CD4-positive, alpha-beta memory T cell (primary cell): ENCODE measurements at regions not wholly inside any gene's neighbourhood (a gene's known extent, or its start where the extent isn't known, plus 50 kb on each side); places are given as distances from the start of the nearest gene placed in this dataset.

Source experiments
- CTCF ChIA-PET: fragments of 350-600 bp; sonication (Branson Sonifier 250); formaldehyde crosslinking; loops from one replicate; lab custom pipeline; 2021; ENCODE audit warnings: inconsistent platforms; ENCODE audit not compliant: partially characterized antibody; lab: Charles Lee
- POLR2A ChIA-PET: fragments of 350-600 bp; sonication (Branson Sonifier 250); formaldehyde crosslinking; loops from one replicate; lab custom pipeline; 2021; ENCODE audit not compliant: partially characterized antibody; lab: Charles Lee
- DNase-seq, 5 donors: peaks; one replicate each; pipeline versions ENCODE4 v3.0.0 to v3.0.0-alpha.2; 2020 to 2022; ENCODE audit warnings: mixed read lengths in 1 of 5
- H3K27ac ChIP-seq: one replicate; pipeline ENCODE4 v1.7.0; 2013; ENCODE audit warnings: low read depth, low read length
- H3K27me3 ChIP-seq: 2 replicates; pipeline ENCODE4 v1.7.0; 2013; ENCODE audit warnings: mild to moderate bottlenecking, low read length, moderate library complexity; ENCODE audit not compliant: insufficient read depth
- H3K36me3 ChIP-seq: 2 replicates; pipeline ENCODE4 v1.7.0; 2013; ENCODE audit warnings: mild to moderate bottlenecking, low read length, moderate library complexity; ENCODE audit not compliant: insufficient read depth
- H3K4me1 ChIP-seq: 2 replicates; pipeline ENCODE4 v1.7.0; 2013; ENCODE audit warnings: mild to moderate bottlenecking, low read length, moderate library complexity; ENCODE audit not compliant: insufficient read depth
- H3K4me3 ChIP-seq, 2 donors: one replicate each; pipeline ENCODE4 v1.7.0; 2013; ENCODE audit warnings: low read length in 2 of 2, mild to moderate bottlenecking in 1 of 2
- H3K9me3 ChIP-seq, 2 donors: one replicate each; pipeline ENCODE4 v1.7.0; 2013; ENCODE audit warnings: low read length in 2 of 2, control low read depth in 1 of 2; ENCODE audit not compliant: control insufficient read depth in 1 of 2
- H3K27ac Mint-ChIP-seq, 7 donors: one replicate each; pipeline ENCODE4 v1.8.0; 2020 to 2021; ENCODE audit warnings: mixed read lengths in 7 of 7, mild to moderate bottlenecking in 6 of 7, inconsistent platforms in 3 of 7, moderate library complexity in 3 of 7
- H3K27me3 Mint-ChIP-seq, 2 donors: one replicate each; pipeline ENCODE4 v1.8.0; 2020 to 2021; ENCODE audit warnings: mixed read lengths in 2 of 2
- H3K36me3 Mint-ChIP-seq, 2 donors: one replicate each; pipeline ENCODE4 v1.8.0; 2020 to 2021; ENCODE audit warnings: mixed read lengths in 2 of 2, inconsistent platforms in 1 of 2, mild to moderate bottlenecking in 1 of 2
- H3K4me1 Mint-ChIP-seq, 4 donors: one replicate each; pipeline ENCODE4 v1.8.0; 2020 to 2021; ENCODE audit warnings: mixed read lengths in 4 of 4, mild to moderate bottlenecking in 1 of 4
- H3K4me3 Mint-ChIP-seq, 8 donors: one replicate each; pipeline ENCODE4 v1.8.0; 2020 to 2021; ENCODE audit warnings: mixed read lengths in 8 of 8, mild to moderate bottlenecking in 7 of 8, moderate library complexity in 6 of 8, inconsistent platforms in 3 of 8
- H3K9me3 Mint-ChIP-seq, 8 donors: one replicate each; pipeline ENCODE4 v1.8.0; 2020 to 2021; ENCODE audit warnings: mixed read lengths in 8 of 8, mild to moderate bottlenecking in 5 of 8, inconsistent platforms in 3 of 8, moderate library complexity in 1 of 8
- intact Hi-C: fragments of 100-400 bp; cut with micrococcal nuclease; formaldehyde crosslinking; loops from one replicate; pipeline ENCODE4 v1.15.1; 2023

GRCh38 chr10:6339891-6340290 lies 137.2 kb downstream of the PFKFB3 start:
- Mint-ChIP-seq H3K4me3 (no peak overlapping the region), H3K9me3 (peaks cover 0 to 3% (median 0%) of the 10 kb centered on the region in 8 donors), H3K4me1 (peaks cover 0 to 5% (median 2%) of the 10 kb centered on the region in 4 donors), H3K36me3 (no peaks in the 10 kb centered on the region), H3K27me3 (no peaks in the 10 kb centered on the region), H3K27ac (peak overlapping the region in 2 of 7 donors; percentile 20 to 47)
- no peaks in the 10 kb centered on the region for H3K27me3 ChIP-seq
- H3K27ac ChIP-seq, result no peak overlapping the region
- H3K4me3 ChIP-seq, result no peak overlapping the region
- ChIA-PET CTCF (no interaction called here), POLR2A (interaction anchor here (0.8 kb wide), 1 partner anchor 11 kb away, joined by 3 read pairs; no protein-coding TSS in a partner anchor)
- intact Hi-C loops, result no loop called here
- DNase-seq, result no peak
- H3K9me3 ChIP-seq, result no peaks in the 10 kb centered on the region
- H3K4me1 ChIP-seq, result no peaks in the 10 kb centered on the region
- H3K36me3 ChIP-seq, result no peaks in the 10 kb centered on the region

- H3K27me3 Mint-ChIP-seq, result no peaks in the 10 kb centered on the region
- no peak overlapping the region for H3K27ac ChIP-seq
- H3K9me3 Mint-ChIP-seq, result peaks cover 0 to 3% (median 0%) of the 10 kb centered on the region in 8 donors
- no peaks in the 10 kb centered on the region for H3K36me3 ChIP-seq
- H3K4me3 Mint-ChIP-seq, result no peak overlapping the region
- peaks cover 12% of the 10 kb centered on the region for H3K4me1 ChIP-seq
- H3K27ac Mint-ChIP-seq, result no peak overlapping the region
- DNase-seq, result no peak
- intact Hi-C loops, result no loop called here
- no peak overlapping the region for H3K4me3 ChIP-seq
- ChIA-PET CTCF (interaction anchor here (0.6 to 0.7 kb wide), 2 partner anchors 139 to 224 kb away, joined by 3 to 4 read pairs; partner anchors contain the start of gene PFKFB3), POLR2A (interaction anchor here (0.8 kb wide), 1 partner anchor 139 kb away, joined by 3 read pairs; the partner anchor contains the start of gene PFKFB3)
- no peaks in the 10 kb centered on the region for H3K27me3 ChIP-seq
- no peaks in the 10 kb centered on the region for H3K9me3 ChIP-seq
- peaks cover 11 to 26% (median 18%) of the 10 kb centered on the region in 4 donors for H3K4me1 Mint-ChIP-seq
- no peaks in the 10 kb centered on the region for H3K36me3 Mint-ChIP-seq
These were observed 139.5 kb downstream of the PFKFB3 start for GRCh38 chr10:6342096-6342685.

- H3K27ac ChIP-seq, result no peak overlapping the region
- intact Hi-C loops, result no loop called here
- no peaks in the 10 kb centered on the region for H3K9me3 ChIP-seq
- no peak overlapping the region for H3K4me3 ChIP-seq
- H3K27me3 Mint-ChIP-seq, result no peaks in the 10 kb centered on the region
- no peaks in the 10 kb centered on the region for H3K27me3 ChIP-seq
- H3K36me3 Mint-ChIP-seq, result peaks cover 0 to 2% of the 10 kb centered on the region in 2 donors
- CTCF ChIA-PET, result no interaction called here
- peaks cover 25% of the 10 kb centered on the region for H3K4me1 ChIP-seq
- DNase-seq, result no peak
- H3K27ac Mint-ChIP-seq, result peak overlapping the region in 2 of 7 donors; percentile 50 to 52
- POLR2A ChIA-PET, result no interaction called here
- H3K36me3 ChIP-seq, result no peaks in the 10 kb centered on the region
- H3K4me3 Mint-ChIP-seq, result no peak overlapping the region
- peaks cover 0 to 3% (median 0%) of the 10 kb centered on the region in 8 donors for H3K9me3 Mint-ChIP-seq
- H3K4me1 Mint-ChIP-seq, result peaks cover 24 to 39% (median 31%) of the 10 kb centered on the region in 4 donors
These were observed 140.7 kb downstream of the PFKFB3 start for GRCh38 chr10:6343305-6344010.

- CTCF ChIA-PET, result interaction anchor here (4.5 to 6.0 kb wide), 2 partner anchors 144 to 173 kb away, joined by 19 to 49 read pairs; partner anchors contain the start of gene PFKFB3
- Histone ChIP-seq H3K9me3 (no peaks in the 10 kb centered on the region), H3K27ac (no peak overlapping the region), H3K4me3 (no peak overlapping the region), H3K27me3 (no peaks in the 10 kb centered on the region), H3K4me1 (peaks cover 31% of the 10 kb centered on the region), H3K36me3 (no peaks in the 10 kb centered on the region)
- intact Hi-C loops, result no loop called here
- peaks cover 0 to 2% of the 10 kb centered on the region in 2 donors for H3K36me3 Mint-ChIP-seq
- POLR2A ChIA-PET, result interaction anchor here (4.3 to 4.5 kb wide), 2 partner anchors 65 to 142 kb away, joined by 27 to 39 read pairs; partner anchors contain the start of gene PFKFB3
- H3K4me1 Mint-ChIP-seq, result peaks cover 34 to 53% (median 45%) of the 10 kb centered on the region in 4 donors
- peaks cover 0 to 3% (median 0%) of the 10 kb centered on the region in 8 donors for H3K9me3 Mint-ChIP-seq
- no peaks in the 10 kb centered on the region for H3K27me3 Mint-ChIP-seq
- DNase-seq, result no peak
- peak overlapping the region in 5 of 7 donors; percentile 42 to 93 (median 85) for H3K27ac Mint-ChIP-seq
- H3K4me3 Mint-ChIP-seq, result peak overlapping the region in 2 of 8 donors; percentile 10 to 18
These were observed 142.7 kb downstream of the PFKFB3 start for GRCh38 chr10:6345404-6345803.

- H3K27me3 Mint-ChIP-seq, result no peaks in the 10 kb centered on the region
- ChIA-PET POLR2A (interaction anchor here (1.0 to 4.5 kb wide), 9 partner anchors 36 to 143 kb away, joined by 3 to 39 read pairs (median 15); partner anchors contain the start of gene PFKFB3), CTCF (interaction anchor here (0.9 to 6.0 kb wide), 4 partner anchors 52 to 174 kb away, joined by 3 to 49 read pairs (median 12); partner anchors contain the start of gene PFKFB3)
- peaks cover 0 to 2% of the 10 kb centered on the region in 2 donors for H3K36me3 Mint-ChIP-seq
- Histone ChIP-seq H3K9me3 (no peaks in the 10 kb centered on the region), H3K27me3 (no peaks in the 10 kb centered on the region), H3K36me3 (no peaks in the 10 kb centered on the region), H3K4me1 (peaks cover 31% of the 10 kb centered on the region), H3K27ac (no peak overlapping the region), H3K4me3 (no peak overlapping the region)
- no peak for DNase-seq
- peaks cover 35 to 56% (median 45%) of the 10 kb centered on the region in 4 donors for H3K4me1 Mint-ChIP-seq
- intact Hi-C loops, result no loop called here
- H3K4me3 Mint-ChIP-seq, result peak overlapping the region in 5 of 8 donors; percentile 39 to 90 (median 65)
- peak overlapping the region; percentile 93 to 97 (median 96) for H3K27ac Mint-ChIP-seq
- peaks cover 0 to 3% (median 0%) of the 10 kb centered on the region in 8 donors for H3K9me3 Mint-ChIP-seq
These were observed 143.9 kb downstream of the PFKFB3 start for GRCh38 chr10:6346631-6347030.

GRCh38 chr10:6347391-6347951 lies 144.7 kb downstream of the PFKFB3 start:
- peak in 2 of 5 donors; percentile 11 to 88 for DNase-seq
- H3K9me3 Mint-ChIP-seq, result peaks cover 0 to 3% (median 0%) of the 10 kb centered on the region in 8 donors
- H3K27ac ChIP-seq, result peak overlapping the region; percentile 55
- peak overlapping the region; percentile 77 to 90 (median 80) for H3K4me3 Mint-ChIP-seq
- H3K27ac Mint-ChIP-seq, result peak overlapping the region; percentile 93 to 97 (median 96)
- no peaks in the 10 kb centered on the region for H3K9me3 ChIP-seq
- H3K4me1 Mint-ChIP-seq, result peaks cover 35 to 56% (median 45%) of the 10 kb centered on the region in 4 donors
- peaks cover 0 to 2% of the 10 kb centered on the region in 2 donors for H3K36me3 Mint-ChIP-seq
- no peaks in the 10 kb centered on the region for H3K36me3 ChIP-seq
- POLR2A ChIA-PET, result interaction anchor here (0.8 to 4.5 kb wide), 32 partner anchors 9 to 310 kb away, joined by 3 to 39 read pairs (median 6); partner anchors contain the start of gene PFKFB3
- no peaks in the 10 kb centered on the region for H3K27me3 ChIP-seq
- H3K4me3 ChIP-seq, result peak overlapping the region; percentile 43 to 57
- intact Hi-C loops, result no loop called here
- H3K4me1 ChIP-seq, result peaks cover 31% of the 10 kb centered on the region
- no peaks in the 10 kb centered on the region for H3K27me3 Mint-ChIP-seq
- CTCF ChIA-PET, result interaction anchor here (0.8 to 6.0 kb wide), 17 partner anchors 9 to 297 kb away, joined by 3 to 49 read pairs (median 4); partner anchors contain the start of gene PFKFB3
